ENCODE measurements at regions not wholly inside any gene's neighbourhood (a gene's known extent, or its start where the extent isn't known, plus 50 kb on each side); places are given as distances from the start of the nearest gene placed in this dataset.
A peak's percentile ranks its signal among the peaks of the same experiment; 100 is the strongest.

DNA sequence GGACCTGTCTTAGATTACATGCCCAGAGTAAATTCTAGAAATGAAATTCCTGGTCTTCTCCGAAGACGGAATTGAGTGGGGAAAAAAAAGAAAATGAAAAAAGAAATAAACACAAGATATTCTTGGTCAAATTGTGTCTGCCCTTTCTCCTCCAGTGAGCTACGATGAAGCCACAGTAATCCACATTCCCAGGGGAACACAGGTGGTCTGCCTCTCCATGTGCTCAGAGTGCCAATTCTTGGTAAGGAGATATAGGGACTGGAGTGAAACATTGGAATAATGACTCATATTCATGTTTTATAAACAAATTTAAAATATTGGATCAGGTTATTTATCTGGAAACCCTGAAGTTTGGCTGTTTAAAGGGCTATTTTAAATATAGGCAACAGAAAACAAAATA lies 54.2 kb upstream of the MGST2 start:
- TF ChIP-seq, protein P1, sequence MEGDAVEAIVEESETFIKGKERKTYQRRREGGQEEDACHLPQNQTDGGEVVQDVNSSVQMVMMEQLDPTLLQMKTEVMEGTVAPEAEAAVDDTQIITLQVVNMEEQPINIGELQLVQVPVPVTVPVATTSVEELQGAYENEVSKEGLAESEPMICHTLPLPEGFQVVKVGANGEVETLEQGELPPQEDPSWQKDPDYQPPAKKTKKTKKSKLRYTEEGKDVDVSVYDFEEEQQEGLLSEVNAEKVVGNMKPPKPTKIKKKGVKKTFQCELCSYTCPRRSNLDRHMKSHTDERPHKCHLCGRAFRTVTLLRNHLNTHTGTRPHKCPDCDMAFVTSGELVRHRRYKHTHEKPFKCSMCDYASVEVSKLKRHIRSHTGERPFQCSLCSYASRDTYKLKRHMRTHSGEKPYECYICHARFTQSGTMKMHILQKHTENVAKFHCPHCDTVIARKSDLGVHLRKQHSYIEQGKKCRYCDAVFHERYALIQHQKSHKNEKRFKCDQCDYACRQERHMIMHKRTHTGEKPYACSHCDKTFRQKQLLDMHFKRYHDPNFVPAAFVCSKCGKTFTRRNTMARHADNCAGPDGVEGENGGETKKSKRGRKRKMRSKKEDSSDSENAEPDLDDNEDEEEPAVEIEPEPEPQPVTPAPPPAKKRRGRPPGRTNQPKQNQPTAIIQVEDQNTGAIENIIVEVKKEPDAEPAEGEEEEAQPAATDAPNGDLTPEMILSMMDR (IDR thresholded peaks at IDR 0.05) = no peak
- H3K27ac ChIP-seq = no peak overlapping the region
- DNase-seq (ENCODE audit: low spot score) = no peak
- H3K4me3 ChIP-seq = no peak overlapping the region

DNA sequence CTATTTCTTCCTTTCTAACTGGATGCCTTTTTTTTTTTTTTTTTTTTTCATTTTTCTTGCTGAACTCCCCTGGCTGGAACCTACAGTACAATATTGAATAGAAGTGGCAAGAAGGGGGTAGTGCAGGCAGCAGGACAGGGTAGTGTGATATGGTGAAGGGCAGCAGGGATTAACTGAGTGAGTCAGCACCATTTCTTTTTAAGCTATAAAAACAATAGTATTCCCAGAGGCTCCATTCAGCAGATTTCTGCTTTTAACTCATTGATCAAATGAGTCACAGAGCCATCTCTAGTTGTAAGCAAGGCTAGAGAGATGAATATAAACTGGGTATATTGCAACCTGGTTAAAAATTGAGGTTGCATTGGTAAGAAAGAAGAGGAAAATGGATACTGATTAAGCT lies 53.6 kb upstream of the SETD7 start:
- no peak overlapping the region for H3K4me3 ChIP-seq
- no peak for DNase-seq (ENCODE audit: low spot score)
- TF ChIP-seq, protein P1 (IDR thresholded peaks at IDR 0.05) = no peak
- no peak overlapping the region for H3K27ac ChIP-seq

DNA sequence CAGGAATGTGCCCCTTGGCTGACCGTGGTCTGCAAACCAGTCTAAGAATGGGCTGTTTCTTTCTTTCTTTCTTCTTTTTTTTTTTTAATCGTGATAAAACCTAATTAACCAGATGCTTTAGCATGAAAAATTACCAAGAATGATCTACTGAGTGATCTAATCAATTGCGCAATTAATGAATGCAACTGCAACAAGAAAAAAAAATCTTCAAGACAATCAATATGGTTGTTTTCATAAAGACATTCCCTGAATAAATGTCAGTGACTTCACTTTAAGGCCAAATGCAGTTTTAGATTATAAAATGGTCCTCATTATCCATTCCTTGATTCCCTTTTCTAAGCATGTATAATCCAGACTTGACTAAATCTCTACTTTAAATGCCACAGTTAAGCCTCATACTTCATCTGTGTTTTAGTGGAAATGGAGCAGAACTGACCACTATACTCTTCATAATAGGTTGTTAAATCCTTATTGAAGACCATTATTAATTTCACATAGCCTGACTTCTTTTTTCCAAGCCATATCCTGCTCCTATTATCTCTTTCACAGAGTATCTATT lies 51.6 kb upstream of the SETD7 start:
- no peak overlapping the region for H3K4me3 ChIP-seq
- H3K27ac ChIP-seq = no peak overlapping the region
- no peak for DNase-seq (ENCODE audit: low spot score)
- TF ChIP-seq, protein P1 (IDR thresholded peaks at IDR 0.05) = no peak

DNA sequence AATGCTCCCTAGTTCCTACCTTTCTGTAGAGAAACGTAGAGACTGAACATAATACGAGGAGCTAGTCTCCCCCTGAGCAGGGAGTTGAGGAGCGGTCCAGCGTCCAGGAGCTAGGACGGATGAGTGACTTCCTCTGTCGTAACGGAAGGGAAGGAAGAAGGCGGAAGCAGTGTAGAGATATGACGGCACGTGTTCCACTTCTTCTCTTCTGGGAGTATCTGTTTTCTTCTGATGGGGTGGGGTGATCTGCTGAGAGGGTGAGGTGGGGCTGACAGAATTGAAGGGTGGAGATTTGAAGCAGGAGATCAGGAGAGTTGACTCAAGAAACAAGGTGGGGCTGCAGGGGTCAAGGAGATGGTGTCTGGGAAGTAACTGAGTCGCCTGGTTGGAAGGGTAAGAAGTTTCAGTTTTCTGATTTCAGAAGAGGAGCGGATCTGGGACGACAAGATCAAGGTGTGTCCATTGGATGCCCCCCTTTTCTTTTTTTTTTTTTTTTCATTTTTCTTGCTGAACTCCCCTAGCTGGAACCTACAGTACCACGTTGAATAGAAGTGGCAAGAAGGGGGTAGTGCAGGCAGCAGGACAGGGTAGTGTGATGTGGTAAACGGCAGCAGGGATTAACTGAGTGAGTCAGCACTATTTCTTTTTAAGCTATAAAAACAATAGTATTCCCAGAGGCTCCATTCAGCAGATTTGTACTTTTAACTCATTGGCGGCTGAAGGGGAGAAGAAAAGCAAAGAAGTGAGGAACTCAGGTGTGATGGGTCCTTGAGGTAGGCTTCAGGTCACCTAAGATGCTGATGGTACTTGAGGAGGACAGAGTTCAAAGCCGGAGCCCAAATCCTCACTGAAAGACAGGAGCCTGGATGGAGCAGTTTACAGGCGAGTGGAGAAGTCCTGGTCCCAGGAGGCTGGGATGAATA lies 50.8 kb upstream of the SETD7 start:
- TF ChIP-seq, protein P1 (IDR thresholded peaks at IDR 0.05) = no peak
- DNase-seq (ENCODE audit: low spot score) = no peak
- Histone ChIP-seq H3K4me3 (peak overlapping the region; percentile 59), H3K27ac (no peak overlapping the region)

DNA sequence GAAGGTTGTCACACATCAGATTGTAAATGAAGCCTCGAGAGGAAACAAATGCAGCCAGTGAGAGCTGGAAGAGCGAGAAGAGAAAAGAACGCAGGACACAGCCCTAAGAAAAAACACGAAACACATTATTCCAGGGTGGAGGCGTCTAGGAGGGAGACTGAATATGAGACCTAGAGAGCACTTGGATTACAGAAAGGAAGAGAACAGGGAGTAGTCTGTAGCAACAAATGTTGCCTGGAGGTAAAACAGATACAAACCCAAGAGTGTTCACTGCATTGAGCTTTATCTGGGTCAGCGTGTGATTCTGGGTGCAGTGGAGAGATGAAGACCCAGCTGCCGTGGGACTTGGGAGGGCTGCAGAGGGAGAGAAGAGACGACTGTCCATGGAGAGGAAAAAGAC lies 50.1 kb upstream of the SETD7 start:
- TF ChIP-seq, protein P1 (IDR thresholded peaks at IDR 0.05) = no peak

More for the DNA sequence above, 50.1 kb upstream of the SETD7 start:
- Histone ChIP-seq H3K4me3 (peak overlapping the region; percentile 59), H3K27ac (no peak overlapping the region)
- no peak for DNase-seq (ENCODE audit: low spot score)

All from coronary artery (tissue), 2 donors.